Sigmoid colon (tissue), 4 donors: ENCODE measurements at regions not wholly inside any gene's neighbourhood (a gene's known extent, or its start where the extent isn't known, plus 50 kb on each side); places are given as distances from the start of the nearest gene placed in this dataset.

Experiments used
- EP300 ChIP-seq, 4 donors: sonication (generic); formaldehyde crosslinking; IDR thresholded peaks; one replicate each; pipeline ENCODE4 v1.6.1; 2017; ENCODE audit warnings: antibody characterized with exemption in 4 of 4
- POLR2A ChIP-seq, 2 donors: fragments of 450-650 bp; IDR thresholded peaks; one replicate each; pipeline ENCODE4 v1.6.1; 2016; ENCODE audit warnings: antibody characterized with exemption in 2 of 2, mild to moderate bottlenecking in 2 of 2, moderate library complexity in 2 of 2
- POLR2AphosphoS5 ChIP-seq, 4 donors: sonication (generic); formaldehyde crosslinking; IDR thresholded peaks; one replicate each; pipeline ENCODE4 v1.6.1; 2017; ENCODE audit warnings: antibody characterized with exemption in 4 of 4
- TF ChIP-seq, protein P1 (sequence below), 4 experiments: fragments of 450-650 bp in 3 of 4; fragments of 200-600 bp in 1 of 4; IDR thresholded peaks; one replicate each; pipeline ENCODE4 v1.5.1; 2016 to 2019; ENCODE audit warnings: antibody characterized with exemption in 4 of 4, mild to moderate bottlenecking in 3 of 4, moderate library complexity in 2 of 4

DNA sequence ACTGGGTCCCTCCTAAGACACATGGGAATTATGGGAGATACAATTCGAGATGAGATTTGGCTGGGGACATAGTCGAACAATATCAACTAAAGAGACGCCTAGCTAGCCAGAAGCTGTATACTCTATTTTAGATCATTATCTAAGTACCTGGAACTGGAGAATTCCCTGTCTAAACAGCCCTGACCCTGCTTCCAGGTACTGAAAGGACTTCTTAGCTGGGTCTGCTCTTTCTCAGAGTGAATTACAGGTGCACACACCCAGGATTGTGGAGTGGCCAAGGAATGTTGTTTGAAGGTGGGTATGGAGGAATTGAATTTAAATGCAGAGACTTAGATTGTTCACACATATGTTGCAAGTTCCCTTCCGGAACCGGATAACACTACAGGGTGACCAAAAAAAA is 733.0 kb downstream of the RPS29 start:
- TF ChIP-seq, protein P1, sequence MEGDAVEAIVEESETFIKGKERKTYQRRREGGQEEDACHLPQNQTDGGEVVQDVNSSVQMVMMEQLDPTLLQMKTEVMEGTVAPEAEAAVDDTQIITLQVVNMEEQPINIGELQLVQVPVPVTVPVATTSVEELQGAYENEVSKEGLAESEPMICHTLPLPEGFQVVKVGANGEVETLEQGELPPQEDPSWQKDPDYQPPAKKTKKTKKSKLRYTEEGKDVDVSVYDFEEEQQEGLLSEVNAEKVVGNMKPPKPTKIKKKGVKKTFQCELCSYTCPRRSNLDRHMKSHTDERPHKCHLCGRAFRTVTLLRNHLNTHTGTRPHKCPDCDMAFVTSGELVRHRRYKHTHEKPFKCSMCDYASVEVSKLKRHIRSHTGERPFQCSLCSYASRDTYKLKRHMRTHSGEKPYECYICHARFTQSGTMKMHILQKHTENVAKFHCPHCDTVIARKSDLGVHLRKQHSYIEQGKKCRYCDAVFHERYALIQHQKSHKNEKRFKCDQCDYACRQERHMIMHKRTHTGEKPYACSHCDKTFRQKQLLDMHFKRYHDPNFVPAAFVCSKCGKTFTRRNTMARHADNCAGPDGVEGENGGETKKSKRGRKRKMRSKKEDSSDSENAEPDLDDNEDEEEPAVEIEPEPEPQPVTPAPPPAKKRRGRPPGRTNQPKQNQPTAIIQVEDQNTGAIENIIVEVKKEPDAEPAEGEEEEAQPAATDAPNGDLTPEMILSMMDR (IDR thresholded peaks at IDR 0.05): no peak
- TF ChIP-seq POLR2A (IDR thresholded peaks at IDR 0.05): no peak
- no peak for TF ChIP-seq POLR2AphosphoS5 (IDR thresholded peaks at IDR 0.05)
- no peak for TF ChIP-seq EP300 (IDR thresholded peaks at IDR 0.05)
